HepG2 (cell line): ENCODE measurements at regions not wholly inside any gene's neighbourhood (a gene's known extent, or its start where the extent isn't known, plus 50 kb on each side); places are given as distances from the start of the nearest gene placed in this dataset.

Source experiments
- CTCF ChIP-seq: sonication (generic); formaldehyde crosslinking; IDR thresholded peaks from 2 replicates; pipeline ENCODE4 v1.5.0; 2020; ENCODE audit warnings: mild to moderate bottlenecking, missing genetic modification reagents, moderate library complexity
- HDAC6 ChIP-seq: fragments of 200-600 bp; sonication (generic); IDR thresholded peaks from 2 replicates; pipeline ENCODE4 v1.7.0; 2017; ENCODE audit warnings: mild to moderate bottlenecking, antibody characterized with exemption, low read length, low read depth
- SOX5 ChIP-seq: IDR thresholded peaks from 2 replicates; pipeline ENCODE4 v1.6.1; 2016; ENCODE audit warnings: borderline replicate concordance
- SOX6 ChIP-seq, 2 experiments: fragments of 450-650 bp in 1 of 2; sonication (generic) in 1 of 2; formaldehyde crosslinking in 1 of 2; IDR thresholded peaks; 2 replicates each; pipeline versions ENCODE4 v1.4.0 to v1.6.1; 2017 to 2020; ENCODE audit warnings: antibody characterized with exemption in 1 of 2, mild to moderate bottlenecking in 1 of 2, missing genetic modification reagents in 1 of 2

- TF ChIP-seq HDAC6 (no peak), SOX6 (IDR thresholded peaks at IDR 0.05) (no peak), SOX6 (CRISPR knock-in tag; IDR thresholded peaks at IDR 0.05) (no peak), SOX5 (CRISPR knock-in tag) (no peak), CTCF (CRISPR knock-in tag) (no peak)
Observed at GRCh38 chr5:106423109-106423897, 1247.4 kb downstream of the EFNA5 start.
